ENCODE measurements at regions not wholly inside any gene's neighbourhood (a gene's known extent, or its start where the extent isn't known, plus 50 kb on each side); places are given as distances from the start of the nearest gene placed in this dataset.

DNA sequence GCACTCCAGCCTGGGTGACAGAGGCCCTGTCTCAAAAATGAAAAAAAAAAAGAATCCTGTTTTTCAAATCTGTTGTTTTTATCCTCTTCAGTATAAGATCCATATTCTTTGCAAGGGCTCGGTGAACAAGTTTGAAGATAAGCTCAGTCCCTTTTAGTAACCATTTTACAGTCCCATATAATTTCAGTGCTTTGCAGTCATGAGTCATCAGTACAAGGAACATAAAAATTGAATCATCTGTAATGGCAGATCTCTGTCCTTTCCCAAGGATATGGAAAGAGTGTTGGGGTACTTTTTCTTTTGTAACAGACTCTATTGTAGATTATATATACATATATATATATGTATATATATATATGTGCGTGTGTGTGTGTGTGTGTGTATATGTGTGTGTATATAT, 52.2 kb upstream of the ZPBP start:
- Histone ChIP-seq H3K36me3 (no peaks in the 10 kb centered on the region), H3K4me1 (no peaks in the 10 kb centered on the region), H3K27ac (no peak overlapping the region), H3K4me3 (no peak overlapping the region), H3K9me3 (no peaks in the 10 kb centered on the region), H3K27me3 (peaks cover 0 to 9% of the 10 kb centered on the region in 2 donors)
- intact Hi-C loops (cut with DNase I; ENCODE audit: low total_unique reads): loop anchor here (10.0 kb wide), 1 partner anchor 1000 kb away; no protein-coding TSS in a partner anchor
- DNase-seq: no peak
- TF ChIP-seq, protein P1, sequence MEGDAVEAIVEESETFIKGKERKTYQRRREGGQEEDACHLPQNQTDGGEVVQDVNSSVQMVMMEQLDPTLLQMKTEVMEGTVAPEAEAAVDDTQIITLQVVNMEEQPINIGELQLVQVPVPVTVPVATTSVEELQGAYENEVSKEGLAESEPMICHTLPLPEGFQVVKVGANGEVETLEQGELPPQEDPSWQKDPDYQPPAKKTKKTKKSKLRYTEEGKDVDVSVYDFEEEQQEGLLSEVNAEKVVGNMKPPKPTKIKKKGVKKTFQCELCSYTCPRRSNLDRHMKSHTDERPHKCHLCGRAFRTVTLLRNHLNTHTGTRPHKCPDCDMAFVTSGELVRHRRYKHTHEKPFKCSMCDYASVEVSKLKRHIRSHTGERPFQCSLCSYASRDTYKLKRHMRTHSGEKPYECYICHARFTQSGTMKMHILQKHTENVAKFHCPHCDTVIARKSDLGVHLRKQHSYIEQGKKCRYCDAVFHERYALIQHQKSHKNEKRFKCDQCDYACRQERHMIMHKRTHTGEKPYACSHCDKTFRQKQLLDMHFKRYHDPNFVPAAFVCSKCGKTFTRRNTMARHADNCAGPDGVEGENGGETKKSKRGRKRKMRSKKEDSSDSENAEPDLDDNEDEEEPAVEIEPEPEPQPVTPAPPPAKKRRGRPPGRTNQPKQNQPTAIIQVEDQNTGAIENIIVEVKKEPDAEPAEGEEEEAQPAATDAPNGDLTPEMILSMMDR (IDR thresholded peaks at IDR 0.05): no peak

Data from tibial artery (tissue), 4 donors.